Activated CD4-positive, alpha-beta T cell treated with anti-CD3 and anti-CD28 coated beads, Interleukin-2, amount 50 U/mL, for 16 hours (primary cell): ENCODE measurements at regions not wholly inside any gene's neighbourhood (a gene's known extent, or its start where the extent isn't known, plus 50 kb on each side); places are given as distances from the start of the nearest gene placed in this dataset.
"Not testable (repeated sequence)": the region's sequence is repeated elsewhere in the genome, so short reads cannot be mapped to it uniquely, and the experiment has no call there.

Experiments
- DNase-seq: peaks from one replicate; pipeline ENCODE4 v3.0.0-alpha.2; 2020

- no peak for DNase-seq
These were observed 55.9 kb downstream of the BHLHE40 start for GRCh38 chr3:5035113-5035512.

GRCh38 chr3:5035692-5036391 lies 56.6 kb downstream of the BHLHE40 start:
- no peak for DNase-seq

- DNase-seq = no peak
These were observed 57.1 kb downstream of the BHLHE40 start for GRCh38 chr3:5036392-5036766.

- no peak for DNase-seq
These were observed 57.6 kb downstream of the BHLHE40 start for GRCh38 chr3:5036858-5037257.

- DNase-seq = no peak
These were observed 60.3 kb downstream of the BHLHE40 start for GRCh38 chr3:5039585-5039984.

- DNase-seq = no peak
These were observed 62.1 kb downstream of the BHLHE40 start for GRCh38 chr3:5041315-5041714.

GRCh38 chr3:5045961-5046360 lies 66.7 kb downstream of the BHLHE40 start:
- no peak for DNase-seq

GRCh38 chr3:5047764-5048419 lies 68.7 kb downstream of the BHLHE40 start:
- DNase-seq = no peak

- DNase-seq = peak; percentile 72
These were observed 70.3 kb upstream of the ARL8B start for GRCh38 chr3:5051772-5052171.

GRCh38 chr3:5052247-5052646 lies 69.8 kb upstream of the ARL8B start:
- DNase-seq = no peak

- no peak for DNase-seq
These were observed 68.9 kb upstream of the ARL8B start for GRCh38 chr3:5053021-5053831.

GRCh38 chr3:5054098-5054497 lies 68.0 kb upstream of the ARL8B start:
- DNase-seq = no peak

- DNase-seq = not testable (repeated sequence)
These were observed 67.5 kb upstream of the ARL8B start for GRCh38 chr3:5054579-5054978.

- DNase-seq = no peak
These were observed 66.6 kb upstream of the ARL8B start for GRCh38 chr3:5055357-5056110.

GRCh38 chr3:5056111-5056391 lies 66.0 kb upstream of the ARL8B start:
- DNase-seq = no peak

GRCh38 chr3:5057272-5057671 lies 64.8 kb upstream of the ARL8B start:
- no peak for DNase-seq

- DNase-seq = peak; percentile 82
These were observed 64.2 kb upstream of the ARL8B start for GRCh38 chr3:5057857-5058324.

- no peak for DNase-seq
These were observed 63.6 kb upstream of the ARL8B start for GRCh38 chr3:5058471-5058951.

- DNase-seq = no peak
These were observed 62.3 kb upstream of the ARL8B start for GRCh38 chr3:5059782-5060181.

- no peak for DNase-seq
These were observed 60.9 kb upstream of the ARL8B start for GRCh38 chr3:5061218-5061569.

- DNase-seq = no peak
These were observed 58.4 kb upstream of the ARL8B start for GRCh38 chr3:5063724-5064123.

GRCh38 chr3:5068531-5069050 lies 53.5 kb upstream of the ARL8B start:
- DNase-seq = no peak

- no peak for DNase-seq
These were observed 52.5 kb upstream of the ARL8B start for GRCh38 chr3:5069627-5070026.
